HepG2 (cell line): ENCODE measurements at regions not wholly inside any gene's neighbourhood (a gene's known extent, or its start where the extent isn't known, plus 50 kb on each side); places are given as distances from the start of the nearest gene placed in this dataset.
"Not testable (repeated sequence)": the region's sequence is repeated elsewhere in the genome, so short reads cannot be mapped to it uniquely, and the experiment has no call there.

Experiments
- ATAC-seq: fragments of 200-7000 bp; cut with Tn5 transposase; 3 replicates; pipeline ENCODE4 v1.9.1; 2020; ENCODE audit warnings: mild to moderate bottlenecking, moderate library complexity
- BruUV-seq: library from RNA; stranded (reverse); fragments of 400-500 nt; replicated peaks from 2 replicates; lab custom pipeline; 2021; lab: Mats Ljungman, UMichigan
- CTCF ChIA-PET: fragments of 300-600 bp; formaldehyde crosslinking; extraction: SDS; loops from one replicate; lab custom pipeline; 2021; ENCODE audit warnings: low total read pairs, inconsistent platforms, low intra/inter-chr PET ratio; lab: Yijun Ruan, JAX
- POLR2A ChIA-PET: fragments of 350-600 bp; sonication (Branson Sonifier 250); formaldehyde crosslinking; loops from one replicate; lab custom pipeline; 2020; ENCODE audit warnings: antibody characterized with exemption, inconsistent platforms; lab: Yijun Ruan, JAX
- DNase-seq: peaks from one replicate; pipeline ENCODE4 v3.0.0-alpha.2; 2015; ENCODE audit warnings: low spot score
- FAIRE-seq: peaks from 3 replicates; lab custom pipeline; 2011; peaks lifted over from hg19 to GRCh38; lab: Jason Lieb, UNC
- H2AFZ ChIP-seq: one replicate; pipeline ENCODE4 v1.6.1; 2011; ENCODE audit warnings: low read length, inconsistent platforms
- H3K27ac ChIP-seq: fragments of 300-600 bp; 3 replicates; pipeline ENCODE4 v1.8.0; 2011; ENCODE audit warnings: mixed run types, mild to moderate bottlenecking, mixed read lengths, low read length, inconsistent platforms; ENCODE audit not compliant: insufficient read depth; ENCODE audit errors: extremely low read length
- H3K27me3 ChIP-seq, 2 experiments: fragments of 200-600 bp in 1 of 2; 2 replicates in 1 of 2; 3 replicates in 1 of 2; pipeline versions ENCODE4 v1.6.0 to v1.8.0; 2011; ENCODE audit warnings: low read length in 2 of 2, mild to moderate bottlenecking in 2 of 2, moderate library complexity in 2 of 2, inconsistent platforms in 1 of 2; ENCODE audit not compliant: insufficient read depth in 2 of 2, control insufficient read depth in 1 of 2
- H3K36me3 ChIP-seq, 2 experiments: fragments of 200-600 bp in 1 of 2; replicated peaks in 1 of 2; 2 replicates in 1 of 2; 3 replicates in 1 of 2; pipeline versions ENCODE4 v1.5.1 to v1.8.0; 2011; ENCODE audit warnings: low read length in 2 of 2, inconsistent platforms in 1 of 2; ENCODE audit not compliant: insufficient read depth in 2 of 2, control insufficient read depth in 1 of 2
- H3K4me1 ChIP-seq: 2 replicates; pipeline ENCODE4 v1.5.1; 2012; ENCODE audit warnings: low read length, inconsistent platforms; ENCODE audit not compliant: insufficient read depth
- H3K4me2 ChIP-seq: 2 replicates; pipeline ENCODE4 v1.6.0; 2011; ENCODE audit warnings: low read depth, low read length, inconsistent platforms
- H3K4me3 ChIP-seq, 3 experiments: fragments of 200-600 bp in 1 of 3; sonication (generic), shearing (Covaris generic) in 1 of 3; replicated peaks in 1 of 3; 2 replicates each; pipeline ENCODE4 v1.5.1; 2011 to 2016; ENCODE audit warnings: low read length in 3 of 3, inconsistent platforms in 2 of 3, low read depth in 2 of 3, mild to moderate bottlenecking in 2 of 3, control low read depth in 1 of 3, mixed read lengths in 1 of 3; ENCODE audit not compliant: insufficient read depth in 1 of 3
- H3K79me2 ChIP-seq: one replicate; pipeline ENCODE4 v1.6.1; 2011; ENCODE audit warnings: low read length, inconsistent platforms; ENCODE audit not compliant: insufficient read depth
- H3K9ac ChIP-seq: 2 replicates; pipeline ENCODE4 v1.6.0; 2011; ENCODE audit warnings: mild to moderate bottlenecking, low read depth, low read length, inconsistent platforms; ENCODE audit not compliant: insufficient read depth
- H3K9me3 ChIP-seq: 2 replicates; pipeline ENCODE4 v1.5.1; 2012; ENCODE audit warnings: mild to moderate bottlenecking, low read length
- H4K20me1 ChIP-seq: 2 replicates; pipeline ENCODE4 v1.6.0; 2011; ENCODE audit warnings: inconsistent platforms, mild to moderate bottlenecking, low read length, moderate library complexity; ENCODE audit not compliant: insufficient read depth
- GATAD1 ChIP-seq: IDR thresholded peaks from 2 replicates; pipeline ENCODE4 v1.6.1; 2016; ENCODE audit warnings: missing genetic modification reagents, missing compliant biosample characterization
- KAT7 ChIP-seq: IDR thresholded peaks from 2 replicates; pipeline ENCODE4 v1.6.1; 2018; ENCODE audit warnings: borderline replicate concordance, missing compliant biosample characterization
- NFE2L2 ChIP-seq: fragments of 150-350 bp; IDR thresholded peaks from 2 replicates; pipeline ENCODE4 v1.6.1; 2014; ENCODE audit warnings: low read length
- NR2F2 ChIP-seq: IDR thresholded peaks from 2 replicates; pipeline ENCODE4 v1.6.1; 2012; ENCODE audit warnings: low read depth, inconsistent platforms, borderline replicate concordance
- ZNF660 ChIP-seq: sonication (generic); formaldehyde crosslinking; IDR thresholded peaks from 2 replicates; pipeline ENCODE4 v1.5.1; 2020; ENCODE audit warnings: mild to moderate bottlenecking, low read depth, missing genetic modification reagents, borderline replicate concordance
- WGBS: methylation state at CpG from one replicate; pipeline ENCODE4 v1.1.6; 2017; ENCODE audit warnings: low lambda C conversion rate; 5-methylcytosine and 5-hydroxymethylcytosine counted together
- in situ Hi-C: cut with HindIII; loops from 2 replicates; pipeline ENCODE4 v1.10.0; 2017; ENCODE audit warnings: low pct_unique_long_range_greater_than_20kb; ENCODE audit not compliant: extremely low pct_ligation_motif_present
- intact Hi-C: fragments of 100-400 bp; cut with micrococcal nuclease; formaldehyde crosslinking; loops from one replicate; pipeline ENCODE4 v1.10.0; 2022; ENCODE audit not compliant: unreplicated experiment
- TF ChIP-seq, protein P1 (sequence below), 2 experiments: IDR thresholded peaks; 2 replicates each; pipeline ENCODE4 v1.6.1; 2011 to 2012; ENCODE audit warnings: low read length in 2 of 2, borderline replicate concordance in 1 of 2, low read depth in 1 of 2, mild to moderate bottlenecking in 1 of 2, moderate library complexity in 1 of 2

DNA sequence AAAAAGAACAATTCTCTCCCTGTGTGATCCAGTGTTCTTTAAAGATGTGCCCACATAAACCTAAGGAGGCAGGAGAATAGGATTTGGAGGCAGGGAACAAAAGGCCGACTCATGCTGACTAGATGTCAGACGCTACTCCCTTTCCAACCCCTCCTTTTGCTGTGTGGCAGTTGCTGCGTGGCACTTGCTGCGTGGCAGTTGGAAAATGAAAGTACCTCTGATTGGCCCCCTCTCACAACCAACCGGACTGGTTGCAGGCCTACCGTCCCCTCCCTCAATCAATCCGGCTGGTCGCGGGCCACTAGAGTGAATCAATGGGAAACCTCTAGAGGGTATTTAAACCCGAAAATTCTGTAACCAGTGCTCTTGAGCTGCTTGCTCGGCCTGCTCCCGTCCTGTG is 551.0 kb downstream of the KIF4B start:
- POLR2A ChIA-PET, result no interaction called here
- Histone ChIP-seq H4K20me1 (no peaks in the 10 kb centered on the region), H3K27ac (no peak overlapping the region), H3K4me1 (no peaks in the 10 kb centered on the region), H3K4me3 (no peak overlapping the region), H3K79me2 (no peaks in the 10 kb centered on the region), H2AFZ (no peak overlapping the region), H3K9ac (no peak overlapping the region), H3K27me3 (no peaks in the 10 kb centered on the region), H3K36me3 (no peaks in the 10 kb centered on the region), H3K4me2 (no peak overlapping the region; the same call in 1 of the 2 replicates), H3K9me3 (peaks cover 6% of the 10 kb centered on the region; the same call in 1 of the 2 replicates)
- 43% methylated on average over 12 of the region's 12 CpGs for WGBS
- peak; percentile 31; the same call in 1 of the 3 replicates for ATAC-seq
- FAIRE-seq, result no peak
- intact Hi-C loops, result no loop called here
- BruUV-seq, result no TSS peak
- CTCF ChIA-PET, result no interaction called here
- no peak for DNase-seq
- TF ChIP-seq ZNF660 (no peak), NFE2L2 (peak; percentile 52; the same call in 1 of the 2 replicates)
- in situ Hi-C loops, result no loop called here

DNA sequence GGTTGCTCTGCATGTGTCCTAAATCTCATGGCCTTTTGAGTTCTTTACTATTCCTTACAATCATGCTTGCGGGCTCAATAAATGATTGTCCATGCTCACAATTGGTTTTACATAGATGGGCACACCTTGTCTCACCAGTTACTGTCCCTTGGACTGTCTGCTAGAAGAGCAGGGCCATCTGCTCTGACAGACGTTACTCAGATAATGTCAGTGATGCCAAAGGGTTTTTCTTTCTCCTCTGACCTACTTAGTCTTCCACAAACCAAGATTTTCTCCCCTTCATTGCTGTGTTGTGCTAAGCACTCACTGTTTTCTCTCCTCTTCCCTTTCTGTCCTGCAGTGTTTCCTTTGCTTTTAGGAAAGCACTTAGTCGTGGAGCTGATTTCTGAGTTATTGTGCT is 562.3 kb downstream of the KIF4B start:
- Histone ChIP-seq H3K4me2 (no peak overlapping the region), H2AFZ (no peak overlapping the region), H3K36me3 (no peaks in the 10 kb centered on the region), H3K4me1 (no peaks in the 10 kb centered on the region), H3K9ac (no peak overlapping the region), H3K27ac (no peak overlapping the region), H4K20me1 (no peaks in the 10 kb centered on the region), H3K4me3 (no peak overlapping the region), H3K79me2 (no peaks in the 10 kb centered on the region), H3K9me3 (no peaks in the 10 kb centered on the region), H3K27me3 (no peaks in the 10 kb centered on the region)
- intact Hi-C loops, result no loop called here
- ChIA-PET CTCF (no interaction called here), POLR2A (no interaction called here)
- DNase-seq (no peak), ATAC-seq (no peak)
- 0% methylated on average over 3 of the region's 3 CpGs for WGBS
- BruUV-seq, result no TSS peak
- no peak for TF ChIP-seq KAT7 (CRISPR knock-in tag)
- TF ChIP-seq, protein P1, sequence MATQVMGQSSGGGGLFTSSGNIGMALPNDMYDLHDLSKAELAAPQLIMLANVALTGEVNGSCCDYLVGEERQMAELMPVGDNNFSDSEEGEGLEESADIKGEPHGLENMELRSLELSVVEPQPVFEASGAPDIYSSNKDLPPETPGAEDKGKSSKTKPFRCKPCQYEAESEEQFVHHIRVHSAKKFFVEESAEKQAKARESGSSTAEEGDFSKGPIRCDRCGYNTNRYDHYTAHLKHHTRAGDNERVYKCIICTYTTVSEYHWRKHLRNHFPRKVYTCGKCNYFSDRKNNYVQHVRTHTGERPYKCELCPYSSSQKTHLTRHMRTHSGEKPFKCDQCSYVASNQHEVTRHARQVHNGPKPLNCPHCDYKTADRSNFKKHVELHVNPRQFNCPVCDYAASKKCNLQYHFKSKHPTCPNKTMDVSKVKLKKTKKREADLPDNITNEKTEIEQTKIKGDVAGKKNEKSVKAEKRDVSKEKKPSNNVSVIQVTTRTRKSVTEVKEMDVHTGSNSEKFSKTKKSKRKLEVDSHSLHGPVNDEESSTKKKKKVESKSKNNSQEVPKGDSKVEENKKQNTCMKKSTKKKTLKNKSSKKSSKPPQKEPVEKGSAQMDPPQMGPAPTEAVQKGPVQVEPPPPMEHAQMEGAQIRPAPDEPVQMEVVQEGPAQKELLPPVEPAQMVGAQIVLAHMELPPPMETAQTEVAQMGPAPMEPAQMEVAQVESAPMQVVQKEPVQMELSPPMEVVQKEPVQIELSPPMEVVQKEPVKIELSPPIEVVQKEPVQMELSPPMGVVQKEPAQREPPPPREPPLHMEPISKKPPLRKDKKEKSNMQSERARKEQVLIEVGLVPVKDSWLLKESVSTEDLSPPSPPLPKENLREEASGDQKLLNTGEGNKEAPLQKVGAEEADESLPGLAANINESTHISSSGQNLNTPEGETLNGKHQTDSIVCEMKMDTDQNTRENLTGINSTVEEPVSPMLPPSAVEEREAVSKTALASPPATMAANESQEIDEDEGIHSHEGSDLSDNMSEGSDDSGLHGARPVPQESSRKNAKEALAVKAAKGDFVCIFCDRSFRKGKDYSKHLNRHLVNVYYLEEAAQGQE (IDR thresholded peaks at IDR 0.05; ENCODE audit: borderline replicate concordance in 1 of 2, low read depth in 1 of 2, low read length in 2 of 2), result no peak
- TF ChIP-seq NR2F2, result no peak
- TF ChIP-seq GATAD1 (CRISPR knock-in tag), result no peak
- TF ChIP-seq, all 625 proteins: peak for 0
- no peak for FAIRE-seq
- in situ Hi-C loops, result no loop called here

DNA sequence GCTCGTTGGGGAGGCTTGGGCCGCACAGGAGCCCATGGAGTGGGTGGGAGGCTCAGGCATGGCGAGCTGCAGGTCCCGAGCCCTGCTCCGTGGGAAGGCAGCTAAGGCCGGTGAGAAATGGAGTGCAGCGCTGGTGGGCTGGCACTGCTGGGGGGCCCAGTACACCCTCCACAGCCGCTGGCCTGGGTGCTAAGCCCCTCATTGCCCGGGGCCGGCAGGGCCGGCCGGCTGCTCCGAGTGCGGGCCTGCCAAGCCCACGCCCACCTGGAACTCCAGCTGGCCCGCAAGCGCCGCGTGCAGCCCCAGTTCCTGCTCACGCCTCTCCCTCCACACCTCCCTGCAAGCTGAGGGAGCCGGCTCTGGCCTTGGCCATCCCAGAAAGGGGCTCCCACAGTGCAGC is 573.3 kb downstream of the KIF4B start:
- H3K9ac ChIP-seq, intact Hi-C loops, POLR2A ChIA-PET, FAIRE-seq, H3K9me3 ChIP-seq, ATAC-seq, H3K27ac ChIP-seq, H3K4me1 ChIP-seq, H3K36me3 ChIP-seq, H3K79me2 ChIP-seq, CTCF ChIA-PET, DNase-seq, H2AFZ ChIP-seq, H3K4me2 ChIP-seq, in situ Hi-C loops, H4K20me1 ChIP-seq, H3K4me3 ChIP-seq, H3K27me3 ChIP-seq, BruUV-seq: not testable (repeated sequence)
- 100% methylated on average over 4 of the region's 21 CpGs for WGBS
